Kidney glomerular epithelial cell (primary cell): ENCODE measurements at regions not wholly inside any gene's neighbourhood (a gene's known extent, or its start where the extent isn't known, plus 50 kb on each side); places are given as distances from the start of the nearest gene placed in this dataset.
A peak's percentile ranks its signal among the peaks of the same experiment; 100 is the strongest.
"Not testable (repeated sequence)": the region's sequence is repeated elsewhere in the genome, so short reads cannot be mapped to it uniquely, and the experiment has no call there.

Experiments
- DNase-seq: peaks from one replicate; lab custom pipeline; 2025; lab: John Stamatoyannopoulos, UW

DNA sequence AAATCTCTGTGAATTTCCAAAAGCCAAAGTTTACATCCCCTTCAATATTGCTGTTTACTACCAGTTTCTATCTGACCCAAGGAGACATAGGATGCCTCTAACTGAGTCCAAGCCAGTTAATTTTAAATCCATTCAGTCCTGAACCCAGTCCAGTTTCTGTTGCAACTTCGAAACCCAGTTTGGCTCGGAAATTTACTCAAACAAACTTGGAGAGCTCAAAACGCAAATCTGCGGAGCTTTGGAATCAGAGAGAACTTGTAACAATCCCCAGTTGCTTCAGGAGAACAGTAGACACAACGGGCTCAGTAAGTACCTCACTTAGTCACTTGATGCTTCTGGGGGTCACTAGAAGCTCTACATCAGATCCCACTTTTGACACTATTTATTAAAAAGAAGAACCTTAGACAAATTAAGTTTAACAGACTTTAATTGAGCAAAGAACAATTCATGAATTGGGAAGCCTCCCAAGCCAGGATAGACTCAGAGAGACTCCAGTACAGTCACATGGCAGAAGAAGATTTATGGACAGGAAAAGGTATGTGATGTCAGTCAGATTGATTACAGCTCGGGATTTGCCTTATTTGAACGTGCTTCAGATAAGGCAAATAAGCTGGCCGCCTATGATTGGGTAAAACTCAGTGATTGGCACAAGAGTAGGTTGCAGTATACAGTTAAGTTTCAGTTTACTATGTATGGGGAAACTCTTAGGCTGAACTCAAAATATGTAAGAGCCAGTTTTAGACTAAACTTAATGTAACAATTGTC lies 118.0 kb downstream of the RFPL4B start:
- no peak for DNase-seq

DNA sequence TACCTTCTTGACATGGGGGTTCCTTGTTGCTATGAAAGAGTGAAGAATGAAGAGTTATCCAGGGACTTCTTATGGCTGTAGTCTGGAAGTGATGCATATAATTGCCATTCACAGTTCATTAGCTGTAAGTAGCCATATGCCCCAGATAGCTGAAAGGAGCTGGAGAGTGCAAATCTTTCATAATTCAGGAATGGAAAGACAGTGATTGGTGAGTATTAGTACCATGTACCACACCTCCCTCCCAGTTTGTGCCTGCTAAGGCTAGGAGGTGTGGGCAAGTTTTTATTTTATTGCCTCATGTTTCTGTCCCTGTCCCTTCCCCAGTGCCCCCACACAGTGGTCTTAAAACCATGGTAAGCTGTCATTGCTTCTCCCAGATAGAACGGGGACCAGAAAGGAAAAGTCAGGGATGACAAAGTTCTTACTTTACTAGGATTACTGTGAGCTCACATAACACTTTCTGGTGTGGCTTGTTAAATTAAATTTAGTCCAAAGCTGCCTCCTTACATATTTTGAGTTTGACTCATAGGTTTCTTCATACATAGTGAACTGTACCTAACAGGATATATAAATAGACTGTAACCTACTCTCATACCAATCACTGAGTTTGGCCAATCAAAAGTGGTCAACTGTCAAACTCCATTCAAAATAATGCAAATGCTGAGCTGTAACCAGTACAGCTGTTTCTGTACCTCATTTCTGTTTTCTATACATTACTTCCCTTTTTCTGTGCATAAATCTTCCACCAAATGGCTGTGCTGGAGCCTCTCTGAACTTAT lies 119.4 kb downstream of the RFPL4B start:
- DNase-seq: peak; percentile 81

GRCh38 chr6:112468359-112468758 lies 121.2 kb downstream of the RFPL4B start:
- DNase-seq: peak; percentile 79

DNA sequence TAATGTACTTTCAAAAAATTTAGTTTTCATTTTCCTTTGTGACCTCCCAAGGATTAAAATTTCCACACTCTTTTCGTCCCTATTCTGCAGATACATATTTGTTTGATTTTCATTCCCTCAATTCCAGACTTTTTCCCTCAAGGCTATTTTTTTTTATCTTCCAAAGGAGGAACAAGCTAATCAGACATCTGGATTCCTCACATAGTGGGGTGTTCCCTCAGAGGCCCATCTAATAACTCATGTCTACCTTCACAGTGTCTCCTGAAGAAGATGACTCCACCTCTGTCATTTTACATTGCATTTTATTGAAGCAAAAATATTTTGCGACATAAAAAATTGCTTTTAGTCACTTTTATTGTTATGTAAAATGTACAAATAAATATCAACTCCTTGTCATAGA lies 122.2 kb downstream of the RFPL4B start:
- DNase-seq: no peak

DNA sequence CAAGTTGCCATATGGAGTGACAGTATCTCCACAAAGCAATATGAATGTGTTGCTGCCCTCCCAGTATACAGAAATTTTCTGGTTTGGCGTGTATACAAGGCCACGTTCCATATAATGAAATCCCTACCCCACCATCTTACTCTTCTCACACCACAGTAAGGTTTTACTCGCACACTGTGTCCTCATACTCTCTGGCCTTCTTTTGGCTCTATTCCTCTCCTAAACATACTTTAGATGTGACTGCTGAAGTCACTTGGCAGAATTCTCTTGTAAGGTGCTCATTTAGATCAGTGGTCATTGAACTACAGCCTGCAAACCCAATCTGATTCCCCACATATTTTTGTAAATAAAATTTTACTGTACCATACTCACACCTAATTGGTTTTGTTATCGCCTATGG lies 123.2 kb downstream of the RFPL4B start:
- no peak for DNase-seq

DNA sequence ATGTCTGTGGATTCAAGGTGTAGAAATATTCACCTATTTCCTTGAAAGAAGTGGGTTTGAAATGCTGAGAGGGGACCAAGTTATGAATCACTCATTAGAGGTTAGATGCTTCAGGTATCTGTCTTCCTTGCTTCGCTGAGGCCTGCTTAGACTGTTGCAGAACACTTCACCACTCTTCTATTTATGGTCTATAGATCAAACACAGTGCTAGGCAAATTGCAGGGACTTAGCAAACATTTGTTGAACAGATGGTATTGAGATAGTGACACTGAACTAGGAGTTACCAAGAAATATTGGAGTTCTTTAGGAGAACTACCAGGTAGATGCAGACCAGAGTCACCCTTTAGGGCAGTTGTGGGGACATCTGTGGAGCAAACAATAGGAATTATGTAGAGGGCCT lies 123.8 kb downstream of the RFPL4B start:
- no peak for DNase-seq

- DNase-seq: no peak
Observed at GRCh38 chr6:112475083-112475482, 128.0 kb downstream of the RFPL4B start.

GRCh38 chr6:112477125-112477524 lies 130.0 kb downstream of the RFPL4B start:
- no peak for DNase-seq

DNA sequence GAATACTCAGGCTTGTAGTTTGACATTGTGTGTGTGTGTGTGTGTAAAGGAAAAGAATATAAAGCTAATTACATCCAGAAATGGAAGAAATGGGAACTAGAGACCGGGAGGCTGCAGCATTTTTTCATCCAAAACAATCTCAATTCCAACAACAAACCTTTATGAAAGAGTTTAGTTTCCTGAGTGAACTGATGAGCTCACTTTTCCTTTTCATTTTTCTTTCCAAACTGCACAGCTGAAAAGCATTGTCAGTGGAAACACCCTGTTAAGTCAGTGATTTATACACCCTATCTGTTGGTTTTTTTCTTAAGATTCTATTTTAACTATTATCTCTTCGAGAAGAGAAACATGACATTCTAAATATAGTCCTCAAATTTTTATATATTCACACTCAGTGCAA lies 130.9 kb downstream of the RFPL4B start:
- no peak for DNase-seq

DNA sequence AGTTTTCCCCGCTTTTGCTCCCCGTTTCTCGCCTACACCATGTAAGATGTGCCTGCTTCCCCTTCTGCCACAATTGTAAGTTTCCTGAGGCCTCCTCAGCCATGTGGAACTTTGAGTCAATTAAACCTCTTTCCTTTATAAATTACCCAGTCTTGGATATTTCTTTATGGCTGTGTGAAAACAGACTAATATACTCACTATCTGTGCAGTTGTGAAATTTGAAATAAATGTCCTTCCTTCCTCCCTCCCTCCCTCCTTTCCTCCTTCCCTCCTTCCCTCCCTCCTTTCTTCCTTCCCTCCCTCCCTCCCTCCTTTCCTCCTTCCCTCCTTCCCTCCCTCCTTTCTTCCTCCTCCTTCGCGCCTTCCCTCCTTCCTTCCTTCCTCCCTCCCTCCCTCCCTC lies 132.8 kb downstream of the RFPL4B start:
- not testable (repeated sequence) for DNase-seq

DNA sequence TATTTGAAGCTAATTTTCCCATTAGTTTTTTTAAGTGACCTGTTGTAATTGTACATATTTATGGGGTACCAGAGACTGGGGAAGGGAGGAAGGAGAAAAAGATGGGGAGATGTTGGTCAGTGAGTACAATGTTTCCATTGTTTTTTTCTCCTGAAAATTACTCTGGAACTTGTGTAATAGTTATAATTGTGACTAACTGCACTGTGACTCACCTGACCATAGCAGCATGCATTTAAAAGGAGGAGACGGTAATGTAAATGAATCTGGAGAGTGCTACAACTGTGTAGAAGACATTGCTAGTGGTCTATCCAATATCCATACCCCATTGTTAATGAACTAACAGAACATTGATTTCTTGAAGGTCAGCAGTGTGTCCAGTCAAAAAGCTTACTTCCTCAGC lies 133.4 kb downstream of the RFPL4B start:
- peak; percentile 34 for DNase-seq

DNA sequence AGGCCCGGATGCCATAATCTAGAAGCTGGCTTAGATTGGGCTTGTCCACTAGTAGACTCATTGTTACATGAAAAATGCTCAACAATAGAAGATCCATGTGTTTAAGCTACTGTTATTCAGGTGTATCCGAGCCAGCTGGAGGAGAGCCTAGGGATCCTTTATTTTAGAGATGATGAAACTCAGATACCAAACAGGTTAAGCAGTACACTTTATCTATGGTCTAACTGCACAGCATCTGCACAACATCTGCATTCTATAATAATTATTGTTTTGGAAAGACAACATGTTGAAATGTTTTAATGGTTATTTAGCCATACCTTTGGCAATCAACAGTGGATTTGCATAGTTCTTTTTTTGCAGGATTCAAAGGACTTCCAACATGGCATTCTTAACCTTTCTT lies 134.1 kb downstream of the RFPL4B start:
- DNase-seq: no peak

GRCh38 chr6:112482373-112482772 lies 135.2 kb downstream of the RFPL4B start:
- peak; percentile 3 for DNase-seq

GRCh38 chr6:112485120-112485826 lies 138.1 kb downstream of the RFPL4B start:
- no peak for DNase-seq

GRCh38 chr6:112485827-112486212 lies 138.7 kb downstream of the RFPL4B start:
- no peak for DNase-seq

- DNase-seq: no peak
Observed at GRCh38 chr6:112486454-112486853, 139.3 kb downstream of the RFPL4B start.

GRCh38 chr6:112488238-112488637 lies 141.1 kb downstream of the RFPL4B start:
- DNase-seq: no peak

GRCh38 chr6:112501705-112502104 lies 154.6 kb downstream of the RFPL4B start:
- DNase-seq: no peak

DNA sequence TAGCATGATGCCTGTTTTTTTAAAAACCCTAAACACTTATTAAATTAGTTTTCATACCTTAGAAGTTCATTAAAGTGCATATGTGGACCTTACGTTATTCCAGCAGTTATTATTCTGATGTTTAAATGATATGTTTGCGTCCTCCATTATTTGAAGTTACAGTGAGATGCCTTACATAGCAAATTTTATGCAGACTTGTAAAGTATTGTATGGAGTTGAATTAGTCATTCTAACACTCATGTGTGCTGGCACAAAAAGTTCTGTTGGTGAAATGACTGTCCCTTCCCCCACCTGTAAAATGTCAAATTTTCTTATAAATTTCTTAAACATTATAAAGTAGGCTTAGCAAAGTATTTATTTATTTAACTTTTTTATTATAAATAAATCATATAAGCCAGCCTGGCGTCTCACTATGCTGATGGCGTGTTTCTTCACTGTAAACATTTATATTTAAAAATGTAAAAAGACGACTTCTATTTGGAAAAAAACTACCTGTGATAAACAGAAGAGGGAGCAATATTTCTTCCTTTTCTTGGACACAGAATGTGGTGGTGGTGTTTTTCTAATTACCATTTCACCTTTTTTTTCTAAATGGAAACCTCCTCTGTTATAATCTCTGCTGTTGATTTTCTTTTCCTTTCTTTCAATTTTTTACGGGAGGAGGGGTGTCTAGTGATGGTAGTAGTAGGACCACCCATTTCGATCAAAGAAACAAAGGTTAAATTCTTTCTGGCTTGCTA lies 155.4 kb downstream of the RFPL4B start:
- peak; percentile 3 for DNase-seq

- peak; percentile 10 for DNase-seq
Observed at GRCh38 chr6:112503091-112503596, 156.0 kb downstream of the RFPL4B start.

DNA sequence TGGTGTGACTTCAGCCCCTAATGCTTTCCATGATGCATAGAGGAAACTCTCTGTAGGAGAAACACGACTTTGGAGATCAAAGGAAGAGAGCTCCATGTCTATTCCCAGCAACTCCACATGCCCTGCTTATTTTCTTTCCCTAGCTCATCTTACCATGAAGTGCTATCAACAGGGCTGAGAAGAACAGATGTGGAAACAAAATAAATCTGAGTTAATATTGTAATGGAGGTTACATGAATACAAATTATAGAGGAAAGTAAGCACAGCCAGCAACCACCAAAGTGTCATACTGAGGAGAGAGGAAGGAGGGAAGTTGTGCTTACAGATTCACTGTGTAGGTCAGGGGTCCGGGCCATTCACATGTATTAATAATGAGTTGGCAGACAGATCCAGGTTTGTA lies 157.5 kb downstream of the RFPL4B start:
- no peak for DNase-seq

DNA sequence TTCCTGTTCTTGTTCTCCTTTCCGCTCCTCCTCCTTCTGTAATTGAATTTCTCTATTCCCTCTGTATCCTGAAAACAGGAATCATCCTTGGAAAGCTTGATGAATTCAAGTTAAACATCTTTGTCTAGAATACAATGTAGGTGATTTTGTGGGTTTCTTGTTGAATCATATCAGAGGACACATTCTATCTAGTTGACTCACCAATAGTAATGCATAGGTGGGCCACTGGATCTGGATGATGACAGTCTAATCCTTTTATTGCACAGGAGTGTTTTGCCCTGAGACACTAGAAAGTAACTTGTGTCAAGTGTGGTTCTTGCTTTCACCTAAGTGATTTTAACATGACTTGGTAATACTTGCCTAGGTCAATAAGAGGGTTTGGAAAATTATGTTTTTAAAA lies 164.3 kb downstream of the RFPL4B start:
- DNase-seq: peak; percentile 27
